Fibroblast of lung (primary cell): ENCODE measurements at regions not wholly inside any gene's neighbourhood (a gene's known extent, or its start where the extent isn't known, plus 50 kb on each side); places are given as distances from the start of the nearest gene placed in this dataset.

Experiments
- DNase-seq, 2 donors: peaks; one replicate each; pipeline versions ENCODE4 v3.0.0 to v3.0.0-alpha.2; 2010; ENCODE audit warnings: low read depth in 2 of 2
- H2AFZ ChIP-seq: 2 replicates; pipeline ENCODE4 v1.5.1; 2012; ENCODE audit warnings: low read length, control low read depth, inconsistent platforms
- H3K27ac ChIP-seq: 2 replicates; pipeline ENCODE4 v1.5.1; 2011; ENCODE audit warnings: low read length, control low read depth; ENCODE audit not compliant: insufficient read depth
- H3K27me3 ChIP-seq: 2 replicates; pipeline ENCODE4 v1.5.1; 2011; ENCODE audit warnings: mild to moderate bottlenecking, low read length; ENCODE audit not compliant: control insufficient read depth, insufficient read depth
- H3K36me3 ChIP-seq: 2 replicates; pipeline ENCODE4 v1.5.1; 2011; ENCODE audit warnings: low read length; ENCODE audit not compliant: control insufficient read depth, insufficient read depth
- H3K4me1 ChIP-seq: 2 replicates; pipeline ENCODE4 v1.5.1; 2011; ENCODE audit warnings: low read length; ENCODE audit not compliant: control insufficient read depth, insufficient read depth; ENCODE audit errors: extremely low read depth
- H3K4me2 ChIP-seq: 2 replicates; pipeline ENCODE4 v1.5.1; 2011; ENCODE audit warnings: low read length, control low read depth; ENCODE audit not compliant: insufficient read depth; ENCODE audit errors: extremely low read depth
- H3K4me3 ChIP-seq, 4 experiments: fragments of 200-600 bp in 1 of 4; sonication (generic) in 1 of 4; replicated peaks in 1 of 4; 2 replicates each; pipeline ENCODE4 v1.5.1; 2011 to 2016; ENCODE audit warnings: low read length in 4 of 4, low read depth in 3 of 4, mild to moderate bottlenecking in 3 of 4, control low read depth in 2 of 4, inconsistent platforms in 1 of 4, mixed read lengths in 1 of 4; ENCODE audit not compliant: insufficient read depth in 1 of 4; ENCODE audit errors: control extremely low read depth in 1 of 4
- H3K79me2 ChIP-seq: 2 replicates; pipeline ENCODE4 v1.5.1; 2012; ENCODE audit warnings: mild to moderate bottlenecking, low read length, inconsistent platforms; ENCODE audit not compliant: control insufficient read depth, insufficient read depth
- H3K9ac ChIP-seq: 2 replicates; pipeline ENCODE4 v1.5.1; 2011; ENCODE audit warnings: mild to moderate bottlenecking, low read length, control low read depth; ENCODE audit not compliant: insufficient read depth
- H3K9me3 ChIP-seq: 2 replicates; pipeline ENCODE4 v1.5.1; 2012; ENCODE audit warnings: low read depth, low read length; ENCODE audit not compliant: control insufficient read depth, insufficient read depth
- H4K20me1 ChIP-seq: 2 replicates; pipeline ENCODE4 v1.5.1; 2011; ENCODE audit warnings: low read length; ENCODE audit not compliant: control insufficient read depth, insufficient read depth; ENCODE audit errors: extremely low read depth
- EZH2 ChIP-seq: IDR thresholded peaks from 2 replicates; pipeline ENCODE4 v1.5.1; 2012; ENCODE audit warnings: low read length, control low read depth, mild to moderate bottlenecking; ENCODE audit errors: missing control alignments
- TF ChIP-seq, protein P1 (sequence below), 2 donors: IDR thresholded peaks in 1 of 2; conservative IDR thresholded peaks in 1 of 2; 1 replicate in 1 of 2; 2 replicates in 1 of 2; pipeline ENCODE4 v1.5.1; 2011 to 2012; ENCODE audit warnings: low read length in 2 of 2, control low read depth in 1 of 2, inconsistent platforms in 1 of 2, low read depth in 1 of 2, mild to moderate bottlenecking in 1 of 2

- no peak for TF ChIP-seq EZH2
- TF ChIP-seq, protein P1, sequence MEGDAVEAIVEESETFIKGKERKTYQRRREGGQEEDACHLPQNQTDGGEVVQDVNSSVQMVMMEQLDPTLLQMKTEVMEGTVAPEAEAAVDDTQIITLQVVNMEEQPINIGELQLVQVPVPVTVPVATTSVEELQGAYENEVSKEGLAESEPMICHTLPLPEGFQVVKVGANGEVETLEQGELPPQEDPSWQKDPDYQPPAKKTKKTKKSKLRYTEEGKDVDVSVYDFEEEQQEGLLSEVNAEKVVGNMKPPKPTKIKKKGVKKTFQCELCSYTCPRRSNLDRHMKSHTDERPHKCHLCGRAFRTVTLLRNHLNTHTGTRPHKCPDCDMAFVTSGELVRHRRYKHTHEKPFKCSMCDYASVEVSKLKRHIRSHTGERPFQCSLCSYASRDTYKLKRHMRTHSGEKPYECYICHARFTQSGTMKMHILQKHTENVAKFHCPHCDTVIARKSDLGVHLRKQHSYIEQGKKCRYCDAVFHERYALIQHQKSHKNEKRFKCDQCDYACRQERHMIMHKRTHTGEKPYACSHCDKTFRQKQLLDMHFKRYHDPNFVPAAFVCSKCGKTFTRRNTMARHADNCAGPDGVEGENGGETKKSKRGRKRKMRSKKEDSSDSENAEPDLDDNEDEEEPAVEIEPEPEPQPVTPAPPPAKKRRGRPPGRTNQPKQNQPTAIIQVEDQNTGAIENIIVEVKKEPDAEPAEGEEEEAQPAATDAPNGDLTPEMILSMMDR (conservative IDR thresholded peaks at IDR 0.05 in 1 of 2, IDR thresholded peaks at IDR 0.05 in 1 of 2; ENCODE audit: low read depth in 1 of 2, low read length in 2 of 2) = no peak
- no peaks in the 10 kb centered on the region for H3K27me3 ChIP-seq
- H3K4me2 ChIP-seq = no peak overlapping the region
- H3K9me3 ChIP-seq = no peaks in the 10 kb centered on the region
- no peak overlapping the region for H3K27ac ChIP-seq
- peaks cover 11% of the 10 kb centered on the region for H3K4me1 ChIP-seq
- no peak overlapping the region for H2AFZ ChIP-seq
- no peaks in the 10 kb centered on the region for H4K20me1 ChIP-seq
- peak; percentile 76 to 79 for DNase-seq
- no peak overlapping the region for H3K9ac ChIP-seq
- no peaks in the 10 kb centered on the region for H3K36me3 ChIP-seq
- H3K4me3 ChIP-seq = no peak overlapping the region
- no peaks in the 10 kb centered on the region for H3K79me2 ChIP-seq
Observed at GRCh38 chr5:98635656-98636055, 137.8 kb upstream of the RGMB start.

- no peaks in the 10 kb centered on the region for H3K36me3 ChIP-seq
- no peak overlapping the region for H3K4me2 ChIP-seq
- TF ChIP-seq EZH2 = no peak
- TF ChIP-seq, protein P1 (conservative IDR thresholded peaks at IDR 0.05 in 1 of 2, IDR thresholded peaks at IDR 0.05 in 1 of 2; ENCODE audit: low read depth in 1 of 2, low read length in 2 of 2) = no peak
- H3K27me3 ChIP-seq = no peaks in the 10 kb centered on the region
- H3K4me3 ChIP-seq = no peak overlapping the region
- DNase-seq = no peak
- H3K27ac ChIP-seq = no peak overlapping the region
- no peak overlapping the region for H2AFZ ChIP-seq
- no peaks in the 10 kb centered on the region for H3K79me2 ChIP-seq
- no peaks in the 10 kb centered on the region for H4K20me1 ChIP-seq
- no peaks in the 10 kb centered on the region for H3K9me3 ChIP-seq
- peaks cover 2% of the 10 kb centered on the region for H3K4me1 ChIP-seq
- H3K9ac ChIP-seq = no peak overlapping the region
Observed at GRCh38 chr5:98637116-98637515, 136.3 kb upstream of the RGMB start.

GRCh38 chr5:98637557-98637956, 135.9 kb upstream of the RGMB start:
- H3K9me3 ChIP-seq = no peaks in the 10 kb centered on the region
- no peak overlapping the region for H3K27ac ChIP-seq
- peaks cover 2% of the 10 kb centered on the region for H3K4me1 ChIP-seq
- no peak overlapping the region for H3K9ac ChIP-seq
- no peaks in the 10 kb centered on the region for H4K20me1 ChIP-seq
- H3K27me3 ChIP-seq = no peaks in the 10 kb centered on the region
- H3K4me3 ChIP-seq = no peak overlapping the region
- no peak for DNase-seq
- H3K36me3 ChIP-seq = no peaks in the 10 kb centered on the region
- H3K79me2 ChIP-seq = no peaks in the 10 kb centered on the region
- H2AFZ ChIP-seq = no peak overlapping the region
- TF ChIP-seq, protein P1 (conservative IDR thresholded peaks at IDR 0.05 in 1 of 2, IDR thresholded peaks at IDR 0.05 in 1 of 2; ENCODE audit: low read depth in 1 of 2, low read length in 2 of 2) = no peak
- no peak for TF ChIP-seq EZH2
- no peak overlapping the region for H3K4me2 ChIP-seq
